ENCODE measurements at regions not wholly inside any gene's neighbourhood (a gene's known extent, or its start where the extent isn't known, plus 50 kb on each side); places are given as distances from the start of the nearest gene placed in this dataset.

DNA sequence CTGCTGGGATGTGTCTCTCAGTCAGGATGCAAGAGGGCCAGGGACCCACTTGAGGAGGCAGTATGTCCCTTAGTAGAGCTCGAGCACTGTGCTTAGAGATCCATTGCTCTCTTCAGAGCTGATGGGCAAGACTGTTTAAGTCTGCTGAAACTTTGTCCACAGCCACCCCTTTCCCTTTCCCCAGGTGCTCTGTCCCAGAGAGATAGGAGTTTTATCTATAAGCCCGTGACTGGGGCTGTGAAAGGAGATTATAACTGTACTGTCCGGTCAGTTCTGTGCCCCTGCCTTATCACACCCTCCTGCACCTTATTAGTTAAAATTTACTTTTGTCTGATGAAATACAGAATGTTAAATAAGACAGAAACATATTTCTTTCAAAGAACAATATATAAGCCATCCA lies 378.4 kb downstream of the PABPC4L start:
- TF ChIP-seq, protein P1, sequence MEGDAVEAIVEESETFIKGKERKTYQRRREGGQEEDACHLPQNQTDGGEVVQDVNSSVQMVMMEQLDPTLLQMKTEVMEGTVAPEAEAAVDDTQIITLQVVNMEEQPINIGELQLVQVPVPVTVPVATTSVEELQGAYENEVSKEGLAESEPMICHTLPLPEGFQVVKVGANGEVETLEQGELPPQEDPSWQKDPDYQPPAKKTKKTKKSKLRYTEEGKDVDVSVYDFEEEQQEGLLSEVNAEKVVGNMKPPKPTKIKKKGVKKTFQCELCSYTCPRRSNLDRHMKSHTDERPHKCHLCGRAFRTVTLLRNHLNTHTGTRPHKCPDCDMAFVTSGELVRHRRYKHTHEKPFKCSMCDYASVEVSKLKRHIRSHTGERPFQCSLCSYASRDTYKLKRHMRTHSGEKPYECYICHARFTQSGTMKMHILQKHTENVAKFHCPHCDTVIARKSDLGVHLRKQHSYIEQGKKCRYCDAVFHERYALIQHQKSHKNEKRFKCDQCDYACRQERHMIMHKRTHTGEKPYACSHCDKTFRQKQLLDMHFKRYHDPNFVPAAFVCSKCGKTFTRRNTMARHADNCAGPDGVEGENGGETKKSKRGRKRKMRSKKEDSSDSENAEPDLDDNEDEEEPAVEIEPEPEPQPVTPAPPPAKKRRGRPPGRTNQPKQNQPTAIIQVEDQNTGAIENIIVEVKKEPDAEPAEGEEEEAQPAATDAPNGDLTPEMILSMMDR (IDR thresholded peaks at IDR 0.05) = no peak
- TF ChIP-seq EP300 (IDR thresholded peaks at IDR 0.05) (no peak), POLR2A (IDR thresholded peaks at IDR 0.05) (no peak)

Data from ovary (tissue), 3 donors.